Activated effector memory CD4-positive, alpha-beta T cell treated with Interleukin-2 at 50 U/mL for 16 hours (primary cell): ENCODE measurements at regions not wholly inside any gene's neighbourhood (a gene's known extent, or its start where the extent isn't known, plus 50 kb on each side); places are given as distances from the start of the nearest gene placed in this dataset.
"Not testable (repeated sequence)": the region's sequence is repeated elsewhere in the genome, so short reads cannot be mapped to it uniquely, and the experiment has no call there.

Experiments
- DNase-seq: peaks from one replicate; pipeline ENCODE4 v3.0.0-alpha.2; 2020

- DNase-seq = no peak
These were observed 80.0 kb downstream of the METRNL start for GRCh38 chr17:83159204-83160049.

- no peak for DNase-seq
These were observed 81.3 kb downstream of the METRNL start for GRCh38 chr17:83160443-83161297.

DNA sequence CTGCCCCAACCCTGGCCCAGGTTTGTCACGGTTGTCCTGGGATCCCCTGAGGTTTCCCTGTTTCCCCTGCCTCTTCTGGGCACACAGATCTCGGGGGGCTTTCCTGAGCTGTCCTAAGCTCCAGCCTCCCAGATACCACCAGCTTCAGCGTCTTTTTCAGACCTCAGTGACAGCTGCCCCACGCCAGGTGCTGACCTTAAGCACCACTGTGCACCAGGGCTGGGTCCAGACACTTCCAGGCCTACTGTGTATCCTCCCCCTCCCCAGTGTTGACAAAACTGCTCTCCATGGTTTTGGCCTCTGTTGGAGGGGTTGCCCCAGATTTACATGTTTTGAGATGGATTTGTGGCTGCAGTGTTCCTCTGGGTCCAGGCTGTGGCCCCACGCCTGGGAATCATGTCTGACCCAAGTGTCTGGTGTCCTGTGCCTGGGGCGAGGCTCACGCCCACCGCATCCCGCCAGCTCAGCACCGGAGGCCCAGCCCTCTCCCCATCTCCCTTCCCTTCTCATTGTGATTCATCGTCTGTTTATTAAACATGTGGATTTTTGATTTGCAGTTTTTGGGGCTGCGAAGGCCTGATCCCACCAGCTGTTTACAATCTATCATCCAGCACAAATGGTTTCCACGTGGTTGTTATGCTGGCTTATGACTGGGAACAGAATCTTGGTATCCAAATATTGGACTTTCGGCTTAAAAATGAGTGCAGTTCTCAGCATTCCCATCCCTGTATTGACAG is 82.1 kb downstream of the METRNL start:
- no peak for DNase-seq

GRCh38 chr17:83162035-83162745 is 82.8 kb downstream of the METRNL start:
- no peak for DNase-seq

DNA sequence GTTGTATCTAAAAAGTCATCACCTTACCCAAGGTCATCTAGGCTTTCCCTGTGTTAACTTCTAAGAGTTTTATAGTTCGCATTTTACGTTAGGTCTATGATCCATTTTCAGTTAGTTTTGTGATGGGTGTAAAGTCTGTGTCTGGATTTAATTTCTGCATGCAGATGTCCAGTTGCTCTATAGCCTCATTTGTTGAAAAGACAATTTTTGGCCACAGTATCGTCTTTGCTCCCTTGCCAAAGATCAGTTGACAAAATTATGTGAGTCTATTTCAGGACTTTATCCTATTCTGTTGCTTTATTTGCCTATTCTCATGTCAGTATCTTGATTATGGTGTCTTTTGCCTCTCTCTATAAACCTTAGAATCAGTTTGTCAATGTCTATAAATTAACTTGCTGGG is 85.1 kb downstream of the METRNL start:
- DNase-seq = no peak

- no peak for DNase-seq
These were observed 91.3 kb downstream of the METRNL start for GRCh38 chr17:83170571-83171260.

DNA sequence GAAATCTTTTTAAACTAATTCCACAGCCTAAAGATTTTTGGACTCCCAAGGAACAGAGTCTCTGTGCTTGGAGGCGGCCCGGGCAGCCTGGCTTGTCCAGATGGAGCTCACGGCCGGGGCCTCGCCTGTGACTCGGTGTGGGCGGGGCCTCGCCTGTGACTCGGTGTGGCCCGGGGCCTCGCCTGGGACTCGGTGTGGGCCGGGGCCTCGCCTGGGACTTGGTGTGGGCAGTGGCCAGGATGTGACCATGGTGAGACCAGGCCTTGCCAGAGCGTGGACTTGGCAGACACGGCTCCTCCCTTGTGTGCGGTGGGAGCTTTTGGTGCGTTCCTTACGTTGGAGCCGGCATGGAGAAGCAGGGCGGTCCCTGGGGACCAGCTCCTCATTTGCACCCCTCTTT is 92.3 kb downstream of the METRNL start:
- DNase-seq = no peak

DNA sequence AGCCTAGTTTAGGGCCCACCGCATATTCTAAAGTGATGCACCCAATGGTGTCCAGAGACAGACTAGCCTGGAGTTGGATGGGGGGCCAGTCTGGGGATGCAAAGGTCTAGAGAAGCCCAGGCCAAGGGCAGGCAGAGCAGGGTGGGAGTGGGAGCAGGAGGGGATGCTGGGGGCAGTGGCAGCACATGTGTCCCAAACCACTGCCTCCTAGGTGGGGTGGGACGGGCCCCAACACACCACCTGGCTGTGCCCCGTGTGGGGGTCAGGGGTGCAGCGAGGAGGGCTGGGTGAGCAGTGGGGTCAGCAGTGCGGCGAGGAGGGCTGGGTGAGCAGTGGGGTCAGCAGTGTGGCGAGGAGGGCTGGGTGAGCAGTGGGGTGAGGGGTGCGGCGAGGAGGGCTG is 92.7 kb downstream of the METRNL start:
- not testable (repeated sequence) for DNase-seq

DNA sequence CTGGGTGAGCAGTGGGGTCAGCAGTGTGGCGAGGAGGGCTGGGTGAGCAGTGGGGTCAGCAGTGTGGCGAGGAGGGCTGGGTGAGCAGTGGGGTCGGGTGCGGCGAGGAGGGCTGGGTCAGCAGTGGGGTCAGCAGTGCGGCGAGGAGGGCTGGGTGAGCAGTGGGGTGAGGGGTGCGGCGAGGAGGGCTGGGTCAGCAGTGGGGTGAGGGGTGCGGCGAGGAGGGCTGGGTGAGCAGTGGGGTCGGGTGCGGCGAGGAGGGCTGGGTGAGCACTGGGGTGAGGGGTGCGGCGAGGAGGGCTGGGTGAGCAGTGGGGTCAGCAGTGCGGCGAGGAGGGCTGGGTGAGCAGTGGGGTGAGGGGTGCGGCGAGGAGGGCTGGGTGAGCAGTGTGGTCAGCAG is 93.2 kb downstream of the METRNL start:
- not testable (repeated sequence) for DNase-seq

- DNase-seq = not testable (repeated sequence)
These were observed 93.9 kb downstream of the METRNL start for GRCh38 chr17:83173180-83173913.

DNA sequence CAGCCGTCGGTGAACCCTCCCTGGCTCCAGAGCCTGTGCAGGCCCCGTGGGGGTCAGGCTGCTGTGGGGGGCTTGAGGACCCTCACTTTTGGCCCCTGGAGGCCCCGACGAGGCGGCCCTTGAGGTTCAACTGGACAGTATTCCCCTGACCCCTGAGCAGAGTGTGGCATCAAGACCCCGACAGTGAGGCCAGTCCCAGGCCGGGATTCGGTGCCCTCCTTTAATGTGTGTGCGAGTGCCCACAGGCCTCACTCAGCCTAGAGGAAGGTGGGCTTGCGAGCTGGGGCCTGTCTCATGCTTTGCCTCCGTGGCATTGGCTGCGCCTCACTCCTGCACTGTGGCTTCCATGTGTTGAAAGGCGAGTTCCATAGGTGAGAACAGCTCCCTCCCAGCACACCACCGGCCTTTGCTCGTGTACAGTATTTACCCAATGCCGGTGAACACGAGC is 94.5 kb downstream of the METRNL start:
- no peak for DNase-seq

DNA sequence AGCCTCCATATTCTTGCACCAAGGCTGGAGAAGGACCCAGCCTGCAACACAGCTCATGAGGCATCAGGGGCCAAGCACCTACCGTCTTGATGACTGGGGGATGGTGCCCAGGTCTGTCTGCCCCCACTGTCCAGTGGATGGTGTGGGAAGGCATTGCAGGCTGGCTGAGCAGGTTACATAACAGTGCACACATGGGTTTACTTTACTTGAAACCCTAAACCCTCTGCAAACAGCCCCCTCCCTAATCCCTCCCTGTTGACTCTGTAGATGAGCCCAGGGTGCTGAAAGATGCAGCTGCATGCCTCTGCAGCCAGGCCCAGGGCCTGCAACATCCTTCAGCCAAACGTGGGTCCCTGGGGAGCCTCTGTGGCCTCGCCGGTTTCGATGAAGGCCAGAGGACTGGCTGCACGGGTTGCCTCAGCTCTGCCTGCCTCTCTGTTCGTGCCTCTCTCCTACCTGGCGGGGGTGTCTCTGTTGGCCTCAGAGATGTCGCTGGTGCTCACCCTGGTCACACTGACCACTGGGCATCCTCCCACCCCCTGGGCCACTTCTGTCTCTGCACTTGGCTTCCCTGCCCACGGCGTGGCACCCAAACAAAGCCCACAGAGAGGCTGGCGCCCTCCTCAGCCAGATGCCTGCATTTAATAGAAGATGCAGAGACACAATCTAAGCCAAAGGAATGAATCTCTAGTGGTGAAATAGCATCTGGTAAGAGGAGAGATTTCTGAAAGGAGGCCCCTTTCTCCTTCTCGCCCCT is 95.1 kb downstream of the METRNL start:
- DNase-seq = no peak

DNA sequence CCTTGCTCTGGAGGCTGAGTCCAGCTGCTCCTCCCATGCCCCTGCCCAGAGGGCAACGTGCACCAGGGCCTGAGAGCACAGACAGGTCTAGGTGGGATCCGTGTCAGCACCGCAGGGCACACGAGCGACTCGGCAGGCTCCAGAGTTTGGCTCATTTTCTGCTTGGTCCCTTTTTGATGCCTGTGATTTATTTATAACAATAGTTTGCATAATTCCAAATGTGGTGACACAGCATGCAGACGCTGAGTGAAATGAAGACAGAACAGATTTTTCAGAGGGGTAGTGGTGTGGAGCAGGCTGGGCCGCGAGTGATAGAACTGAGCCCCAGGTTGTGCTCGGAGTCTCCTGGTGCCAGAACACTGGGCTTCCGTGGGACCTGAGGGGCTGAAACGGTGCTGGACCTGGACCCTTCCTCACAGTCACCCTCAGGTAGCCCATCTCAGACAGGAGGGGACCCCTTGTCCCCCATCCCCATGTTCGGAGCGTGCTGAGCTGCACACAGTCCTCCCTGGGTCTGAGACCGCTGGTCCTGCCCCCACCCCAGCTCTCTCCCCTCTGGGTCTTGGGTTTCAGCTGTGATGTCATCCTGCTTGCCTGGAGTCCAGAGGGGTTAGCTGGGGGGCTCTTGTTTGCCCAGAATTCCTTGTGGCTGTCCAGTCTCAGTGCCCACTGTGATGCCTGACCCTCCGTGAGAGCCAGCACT is 95.9 kb downstream of the METRNL start:
- DNase-seq = no peak

DNA sequence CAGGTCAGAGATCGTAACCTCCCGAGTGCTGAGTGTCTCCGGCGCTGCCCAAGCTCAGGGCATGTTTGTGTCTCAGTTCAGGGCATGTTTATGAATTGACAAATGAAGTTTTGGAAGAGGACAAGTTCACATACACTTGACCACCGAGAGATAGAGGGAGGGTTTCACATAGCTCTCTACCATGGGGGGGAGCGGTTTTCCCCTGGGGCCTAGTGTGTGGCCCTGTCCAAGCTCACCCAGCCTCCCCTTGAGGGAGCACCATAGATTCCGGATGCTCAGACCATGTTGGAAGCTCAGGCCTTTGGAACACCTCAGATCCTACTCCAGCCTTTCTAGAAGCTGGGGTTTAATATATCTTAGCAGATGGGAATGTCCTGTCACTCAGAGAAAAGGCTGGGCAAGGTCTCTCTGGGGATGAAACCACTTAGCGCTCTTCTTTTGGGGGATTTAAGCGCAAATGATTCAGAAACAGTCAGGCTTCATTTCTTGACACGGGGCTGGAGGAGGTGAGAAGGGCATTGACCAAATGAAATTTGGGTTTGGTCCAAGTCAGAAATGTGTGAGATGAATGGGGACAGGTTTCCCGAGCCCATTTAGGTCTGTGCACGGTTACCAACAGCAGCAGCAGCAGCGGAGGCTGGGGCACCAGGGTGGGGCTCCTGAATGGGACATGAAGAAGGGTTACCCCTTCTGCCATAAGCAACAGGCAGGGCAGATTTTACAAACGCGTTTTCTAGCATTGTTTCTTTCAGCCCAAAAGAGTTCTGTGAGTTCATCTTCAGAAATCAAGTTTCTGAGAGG is 96.6 kb downstream of the METRNL start:
- DNase-seq = no peak

DNA sequence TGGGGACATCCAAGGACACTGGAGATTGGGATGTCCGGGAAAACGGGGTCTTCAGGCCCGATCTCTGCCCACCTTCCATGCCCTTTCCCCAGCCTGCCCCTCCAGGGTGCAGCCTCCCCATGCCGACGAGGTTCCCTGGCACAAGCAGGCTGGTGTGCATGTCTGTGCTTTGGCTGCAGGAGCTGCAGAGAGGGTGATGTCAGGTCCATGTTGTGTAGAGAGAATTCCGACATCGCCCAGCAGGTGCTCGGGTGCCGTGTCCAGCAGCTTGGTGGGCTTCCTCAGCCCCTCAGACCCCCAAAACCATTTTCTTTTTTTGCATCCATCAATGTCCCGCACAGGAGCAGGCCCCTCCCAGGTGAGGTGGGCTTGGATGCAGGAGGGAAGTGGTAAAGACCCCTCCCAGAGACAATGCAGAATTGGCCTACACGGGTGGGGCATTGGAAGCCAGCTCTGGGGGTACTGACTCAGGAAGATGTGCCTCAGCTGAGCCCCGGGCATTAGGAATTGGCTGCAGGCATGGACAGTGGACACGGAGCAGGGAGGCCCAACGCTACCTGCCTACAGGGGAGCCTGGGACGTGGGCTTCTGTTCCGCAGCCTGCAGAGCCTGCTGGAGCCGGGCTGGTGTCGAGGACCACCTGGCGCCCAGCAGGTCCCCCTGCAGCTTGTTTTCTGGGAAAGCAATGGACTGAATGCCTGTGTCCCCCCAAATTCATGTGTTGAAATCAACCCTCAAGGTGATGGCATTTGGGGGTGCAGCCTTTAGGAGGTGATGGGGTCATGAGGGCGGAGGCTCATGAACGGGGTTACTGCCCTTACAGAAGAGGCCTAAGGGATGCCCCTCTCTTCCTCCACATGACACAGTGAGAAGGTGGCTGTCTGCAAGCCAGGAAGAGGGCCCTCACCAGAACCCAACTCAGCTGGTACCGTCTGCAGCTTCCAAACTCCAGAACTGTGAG is 97.5 kb downstream of the METRNL start:
- DNase-seq = no peak

GRCh38 chr17:83177611-83178532 is 98.5 kb downstream of the METRNL start:
- DNase-seq = no peak
